Putamen (tissue), 1 donor: ENCODE measurements at regions not wholly inside any gene's neighbourhood (a gene's known extent, or its start where the extent isn't known, plus 50 kb on each side); places are given as distances from the start of the nearest gene placed in this dataset.

ENCODE experiments used
- DNase-seq: peaks from one replicate; pipeline ENCODE4 v3.0.0-alpha.2; 2016; ENCODE audit warnings: low spot score

DNA sequence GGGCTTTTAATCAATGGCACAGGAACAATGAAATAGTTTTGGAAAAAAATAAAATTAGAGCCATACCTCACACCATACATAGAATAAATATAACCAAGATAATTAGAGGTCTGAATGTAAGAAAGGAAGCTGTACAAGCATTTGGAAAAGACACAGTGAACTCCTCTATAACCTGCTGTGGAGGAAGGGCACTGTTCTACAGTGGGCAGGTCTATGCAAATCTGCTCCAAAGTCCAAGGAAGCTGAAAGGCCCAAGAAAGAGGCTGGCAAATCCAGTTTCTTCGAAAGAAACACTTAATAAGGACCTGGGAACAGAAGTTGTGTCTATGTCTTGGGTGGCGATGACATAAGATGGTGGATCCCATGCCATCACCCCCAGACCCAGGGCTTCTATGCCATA is 169.4 kb upstream of the RALGAPA2 start:
- no peak for DNase-seq

GRCh38 chr20:20877079-20877478 is 164.6 kb upstream of the RALGAPA2 start:
- DNase-seq = no peak

GRCh38 chr20:20875716-20876115 is 163.3 kb upstream of the RALGAPA2 start:
- DNase-seq = no peak

GRCh38 chr20:20872428-20872827 is 160.0 kb upstream of the RALGAPA2 start:
- no peak for DNase-seq

DNA sequence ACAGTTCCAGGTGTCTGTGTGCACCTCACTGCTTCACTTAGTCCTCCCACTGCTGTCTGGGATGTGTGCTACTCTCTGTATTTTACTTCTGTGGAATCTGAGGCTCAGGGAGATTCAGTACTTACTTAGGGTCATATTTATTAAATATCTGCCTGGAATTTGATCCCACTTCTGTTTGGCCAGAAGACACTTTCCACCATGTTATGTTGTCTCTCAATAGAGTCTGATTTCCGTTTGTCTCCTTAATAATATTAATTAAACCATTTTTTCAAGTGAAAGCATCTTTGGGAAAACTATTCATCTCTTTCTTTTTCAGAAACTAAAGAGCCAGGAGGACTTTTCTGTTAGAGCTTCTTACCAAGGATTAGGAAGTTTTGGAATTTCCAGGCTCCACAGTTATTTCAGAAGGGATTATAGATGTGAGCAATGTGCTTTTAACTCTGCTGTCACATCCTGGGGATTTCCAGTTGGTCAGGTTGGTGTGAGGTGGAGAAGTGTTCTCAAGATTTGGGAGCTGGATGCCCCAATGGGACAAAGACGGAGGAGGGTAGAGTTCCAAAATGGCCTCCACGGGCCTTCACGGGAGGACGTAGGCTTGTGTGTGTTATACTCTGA is 156.8 kb upstream of the RALGAPA2 start:
- no peak for DNase-seq

GRCh38 chr20:20864351-20865096 is 152.1 kb upstream of the RALGAPA2 start:
- DNase-seq = peak; percentile 34

GRCh38 chr20:20860078-20860806 is 147.8 kb upstream of the RALGAPA2 start:
- peak; percentile 86 for DNase-seq

GRCh38 chr20:20859510-20859909 is 147.1 kb upstream of the RALGAPA2 start:
- no peak for DNase-seq

- DNase-seq = no peak
Measured at GRCh38 chr20:20856956-20857355, 144.5 kb upstream of the RALGAPA2 start.

DNA sequence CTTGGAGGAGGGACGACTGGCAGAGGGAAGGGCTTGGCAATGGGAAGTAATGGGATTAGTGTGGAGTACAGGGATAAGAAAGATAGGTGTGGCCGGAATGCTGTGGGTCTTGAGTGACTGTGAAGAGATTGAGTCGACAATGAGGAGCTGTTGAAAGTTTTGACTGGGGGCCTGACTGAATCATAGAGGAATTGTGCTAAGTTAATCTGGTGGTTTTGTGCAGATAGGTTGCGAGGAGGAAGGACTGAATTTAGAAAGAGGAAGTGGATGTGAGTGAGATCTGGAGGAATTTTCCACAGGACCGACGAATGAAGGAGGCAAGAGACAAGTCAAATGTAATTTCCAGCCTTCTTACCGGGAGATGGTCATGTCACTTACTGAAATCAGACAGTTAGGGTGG is 143.9 kb upstream of the RALGAPA2 start:
- no peak for DNase-seq

DNA sequence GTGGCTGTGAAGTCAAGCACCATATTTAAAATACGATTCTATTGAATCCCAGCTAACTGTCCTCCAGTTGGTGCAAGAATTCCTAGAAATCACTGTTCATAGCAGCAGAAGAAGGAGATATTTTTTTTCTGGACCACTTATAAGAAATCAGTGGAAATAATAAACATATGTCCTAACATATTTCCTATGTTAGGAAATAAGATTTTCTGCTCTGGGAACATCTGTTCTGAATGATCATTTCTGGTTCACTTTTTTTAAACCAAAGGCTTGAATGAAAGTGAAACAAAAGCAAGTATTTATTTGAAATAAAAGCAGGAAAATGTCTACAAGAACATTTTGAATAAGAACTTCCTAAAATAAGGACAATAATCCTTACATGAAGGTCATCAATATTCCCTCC is 138.9 kb upstream of the RALGAPA2 start:
- DNase-seq = no peak

GRCh38 chr20:20850407-20850806 is 138.0 kb upstream of the RALGAPA2 start:
- DNase-seq = no peak

- DNase-seq = peak; percentile 89
Measured at GRCh38 chr20:20849161-20849560, 136.7 kb upstream of the RALGAPA2 start.

- DNase-seq = no peak
Measured at GRCh38 chr20:20847814-20848213, 135.4 kb upstream of the RALGAPA2 start.

DNA sequence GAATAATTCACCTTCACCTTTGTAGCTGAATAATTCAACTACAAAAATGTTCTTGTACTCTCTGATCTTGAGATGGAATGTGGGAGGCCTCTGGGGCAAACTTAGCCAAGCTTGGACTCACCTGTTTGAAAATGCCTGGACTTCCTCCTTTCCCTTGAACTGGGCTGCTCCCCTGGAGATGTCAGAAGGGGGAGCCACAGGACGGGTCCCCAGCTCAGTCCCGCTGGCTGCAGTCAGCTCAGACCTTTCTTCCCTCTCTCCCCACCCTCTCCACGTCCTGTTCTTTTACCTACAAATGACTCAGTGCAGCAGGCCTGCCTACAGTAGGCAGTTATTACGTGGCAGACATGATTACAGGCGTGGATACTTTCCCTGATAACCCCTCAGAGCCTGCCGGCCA is 131.5 kb upstream of the RALGAPA2 start:
- no peak for DNase-seq

DNA sequence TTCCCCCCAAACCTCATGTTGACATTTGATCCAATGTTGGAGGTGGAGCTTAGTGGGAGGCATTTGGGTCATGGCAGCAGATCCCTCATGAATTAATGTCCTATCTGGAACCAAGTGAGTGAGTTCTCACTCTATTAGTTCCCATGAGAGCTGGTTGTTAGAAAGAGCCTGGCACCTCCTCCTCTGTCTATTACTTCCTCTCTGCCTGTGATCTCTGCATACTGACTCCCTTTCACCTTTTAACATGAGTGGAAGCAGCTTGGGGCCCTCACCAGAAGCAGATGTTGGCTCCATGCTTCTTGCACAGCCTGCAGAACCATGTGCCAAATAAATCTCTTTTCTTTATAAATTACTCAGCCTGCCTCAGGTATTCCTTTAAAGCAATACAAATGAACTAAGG is 127.3 kb upstream of the RALGAPA2 start:
- DNase-seq = no peak

DNA sequence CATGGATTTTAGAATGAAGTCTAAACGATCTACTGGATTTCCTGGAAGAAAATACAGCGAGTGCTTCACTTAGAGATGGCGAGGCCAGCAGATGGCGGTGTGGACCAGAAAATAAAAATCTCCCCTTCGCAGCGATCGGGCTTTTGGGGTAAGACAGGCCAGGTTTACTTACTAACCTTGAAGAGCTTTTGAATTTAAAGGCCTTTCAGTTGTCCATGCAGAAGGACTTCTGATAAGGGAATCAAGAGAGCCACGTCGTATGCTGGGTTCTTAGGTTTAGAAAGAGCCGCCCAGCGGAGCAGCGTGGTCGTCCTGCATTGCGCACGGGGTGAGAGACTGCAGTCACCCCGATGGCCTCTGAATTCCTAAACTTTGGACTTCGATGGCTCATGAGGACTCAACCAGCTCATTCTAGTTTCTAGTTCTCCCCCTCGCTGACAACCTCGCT is 125.2 kb upstream of the RALGAPA2 start:
- DNase-seq = peak; percentile 68

- DNase-seq = no peak
Measured at GRCh38 chr20:20836836-20837235, 124.4 kb upstream of the RALGAPA2 start.

- DNase-seq = no peak
Measured at GRCh38 chr20:20835897-20836296, 123.5 kb upstream of the RALGAPA2 start.

DNA sequence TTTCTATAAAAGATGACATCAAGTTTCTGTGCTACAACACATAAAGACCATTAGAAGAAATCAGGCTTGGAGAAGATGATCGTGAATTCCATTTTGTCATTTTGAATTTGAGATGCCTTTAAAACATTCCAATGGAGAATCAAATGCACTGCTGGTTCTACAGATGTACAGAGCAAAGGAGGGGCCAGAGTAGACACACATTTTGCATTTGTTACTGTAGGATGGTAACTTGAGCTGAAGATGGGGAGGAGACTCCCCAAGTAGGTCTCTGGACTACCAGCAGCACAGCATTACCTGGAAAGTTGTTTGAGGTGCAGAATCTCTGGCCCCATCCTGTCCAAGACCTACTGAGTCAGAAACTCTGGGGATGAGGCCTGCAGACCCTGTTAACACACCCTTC is 121.6 kb upstream of the RALGAPA2 start:
- DNase-seq = no peak

GRCh38 chr20:20832715-20833114 is 120.3 kb upstream of the RALGAPA2 start:
- no peak for DNase-seq

- no peak for DNase-seq
Measured at GRCh38 chr20:20831794-20832193, 119.3 kb upstream of the RALGAPA2 start.

DNA sequence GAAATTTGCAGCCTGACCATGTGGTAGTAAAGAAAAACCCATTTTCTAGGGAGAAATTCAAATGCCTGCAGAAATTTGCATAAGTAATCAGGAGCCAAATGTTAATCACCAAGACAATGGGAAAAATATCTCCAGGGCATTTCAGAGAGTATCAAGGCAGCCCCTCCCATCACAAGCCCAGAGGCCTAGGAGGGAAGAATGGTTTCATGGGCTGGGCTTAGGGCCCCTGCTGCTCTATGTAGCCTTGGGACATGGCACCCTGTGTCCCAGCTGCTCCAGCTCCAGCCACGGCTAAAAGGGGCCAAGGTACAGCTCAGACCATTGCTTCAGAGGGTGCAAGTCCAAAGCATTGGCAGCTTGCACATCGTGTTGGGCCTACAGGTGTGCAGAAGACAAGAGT is 117.2 kb upstream of the RALGAPA2 start:
- no peak for DNase-seq
